Inflammatory macrophage treated with lipopolysaccharide for 4 hours (primary cell): ENCODE measurements at regions not wholly inside any gene's neighbourhood (a gene's known extent, or its start where the extent isn't known, plus 50 kb on each side); places are given as distances from the start of the nearest gene placed in this dataset.
"Not testable (repeated sequence)": the region's sequence is repeated elsewhere in the genome, so short reads cannot be mapped to it uniquely, and the experiment has no call there.

Experiments used
- DNase-seq: peaks from one replicate; pipeline ENCODE4 v3.0.0-alpha.2; 2020

DNA sequence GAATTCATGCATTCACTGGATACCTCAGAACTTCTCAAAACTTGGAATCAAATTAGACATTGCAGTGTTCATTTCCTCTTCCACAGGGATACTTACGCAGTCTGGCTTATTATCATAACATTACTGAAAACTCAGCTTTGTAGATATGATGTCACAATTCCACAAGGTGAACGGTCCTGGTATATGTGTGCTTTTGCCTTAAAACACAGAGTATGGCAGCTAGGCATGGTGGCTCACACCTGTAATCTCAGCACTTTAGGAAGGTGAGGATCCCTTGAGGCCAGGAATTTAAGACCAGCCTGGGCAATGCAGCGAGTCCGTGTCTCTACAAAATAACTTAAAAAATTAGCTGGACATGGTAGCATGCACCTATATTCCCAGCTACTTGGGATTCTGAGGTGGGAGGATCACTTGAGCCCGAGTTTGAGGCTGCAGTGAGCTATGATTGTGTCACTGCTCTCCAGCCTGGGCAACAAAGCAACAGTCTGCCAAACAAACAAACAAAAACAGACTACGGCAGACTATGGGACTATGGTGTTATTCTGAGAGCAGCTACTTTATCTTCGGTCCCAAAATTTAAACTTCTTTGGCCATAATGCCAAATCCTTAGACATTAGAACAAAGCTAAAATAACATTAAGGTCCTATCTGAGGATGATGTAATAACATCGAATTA lies 1191.9 kb upstream of the SLC39A10 start:
- no peak for DNase-seq

DNA sequence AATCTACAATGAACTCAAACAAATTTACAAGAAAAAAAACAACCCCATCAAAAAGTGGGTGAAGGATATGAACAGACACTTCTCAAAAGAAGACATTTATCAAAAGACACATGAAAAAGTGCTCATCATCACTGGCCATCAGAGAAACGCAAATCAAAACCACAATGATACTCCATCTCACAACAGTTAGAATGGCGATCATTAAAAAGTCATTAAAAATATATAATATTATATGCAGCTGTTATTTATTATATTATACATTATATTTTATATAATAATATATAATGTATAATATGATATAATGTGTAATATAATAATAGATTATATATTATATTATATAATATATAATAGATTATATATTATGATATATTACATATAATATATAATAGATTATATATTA lies 1194.1 kb upstream of the SLC39A10 start:
- DNase-seq, result not testable (repeated sequence)

DNA sequence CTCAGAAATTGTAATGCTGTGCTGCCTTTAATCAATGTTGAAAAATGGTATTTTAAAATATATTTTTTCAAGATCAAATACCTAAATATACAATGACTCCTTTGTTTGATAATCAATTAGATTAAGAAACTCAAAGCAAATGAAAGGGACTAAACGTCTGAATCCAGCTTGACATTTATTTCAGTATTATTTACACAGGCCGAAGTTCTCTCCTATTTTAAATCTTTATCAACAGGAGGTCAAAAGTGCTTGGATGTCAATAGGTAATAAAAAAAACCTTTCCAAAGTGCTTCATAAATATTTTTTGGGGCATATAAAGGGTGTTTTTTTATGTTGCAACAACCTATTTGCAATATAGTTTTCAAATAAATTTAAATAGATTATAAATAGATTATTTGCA lies 1201.7 kb upstream of the SLC39A10 start:
- no peak for DNase-seq

DNA sequence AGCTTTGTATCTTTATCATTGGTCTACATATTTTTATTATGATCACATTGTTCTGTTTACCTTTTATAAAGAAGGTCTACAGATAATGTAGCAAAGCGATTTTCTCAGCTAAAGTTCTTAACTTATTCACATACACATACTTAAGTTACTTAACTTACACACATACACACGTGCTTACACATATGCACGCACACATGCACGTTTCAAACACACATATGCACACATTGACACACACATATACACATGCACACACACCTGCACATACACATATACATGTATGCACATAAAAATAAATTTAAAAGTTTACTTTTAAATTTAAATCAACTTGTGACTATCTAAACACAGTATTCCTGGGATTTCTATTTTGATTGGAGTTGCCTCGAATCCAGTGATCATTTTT lies 1204.5 kb upstream of the SLC39A10 start:
- DNase-seq, result no peak

DNA sequence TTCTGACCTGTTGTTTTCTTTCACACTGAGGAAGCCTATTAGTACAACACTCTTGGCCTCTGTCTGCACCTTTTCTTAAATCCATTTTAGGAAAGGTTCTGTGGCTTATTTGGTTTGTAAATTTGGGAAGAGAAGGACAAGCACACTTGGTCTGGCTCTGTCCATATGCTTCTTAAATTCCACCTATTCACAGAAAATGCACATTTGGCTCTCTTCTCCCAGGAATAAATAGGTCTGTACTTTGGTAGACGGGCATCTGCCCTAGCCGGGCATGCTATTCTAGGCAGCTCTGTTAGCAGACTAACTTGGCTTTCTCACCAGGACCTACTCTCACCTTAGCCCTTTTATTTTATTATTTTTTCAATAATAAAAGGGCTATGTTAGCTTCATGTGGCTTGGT lies 1211.8 kb upstream of the SLC39A10 start:
- DNase-seq, result no peak

DNA sequence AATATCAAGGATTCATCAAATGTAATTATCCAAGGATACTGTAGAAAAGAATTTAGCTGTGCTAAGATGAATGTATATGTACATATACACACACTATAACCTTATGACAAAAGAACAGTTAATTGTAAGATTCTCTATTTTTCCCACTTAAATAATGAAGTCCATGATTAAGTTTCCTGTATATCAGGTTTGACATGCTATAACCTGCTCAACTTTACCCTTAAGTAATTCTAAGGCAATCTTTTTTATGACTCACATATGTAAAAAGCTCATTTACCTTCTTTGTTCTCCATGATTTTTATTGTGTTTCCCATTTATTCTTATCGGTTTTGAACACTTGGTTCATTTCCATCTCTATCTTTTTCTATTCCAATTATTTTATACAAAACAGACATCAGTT lies 1213.1 kb upstream of the SLC39A10 start:
- no peak for DNase-seq

DNA sequence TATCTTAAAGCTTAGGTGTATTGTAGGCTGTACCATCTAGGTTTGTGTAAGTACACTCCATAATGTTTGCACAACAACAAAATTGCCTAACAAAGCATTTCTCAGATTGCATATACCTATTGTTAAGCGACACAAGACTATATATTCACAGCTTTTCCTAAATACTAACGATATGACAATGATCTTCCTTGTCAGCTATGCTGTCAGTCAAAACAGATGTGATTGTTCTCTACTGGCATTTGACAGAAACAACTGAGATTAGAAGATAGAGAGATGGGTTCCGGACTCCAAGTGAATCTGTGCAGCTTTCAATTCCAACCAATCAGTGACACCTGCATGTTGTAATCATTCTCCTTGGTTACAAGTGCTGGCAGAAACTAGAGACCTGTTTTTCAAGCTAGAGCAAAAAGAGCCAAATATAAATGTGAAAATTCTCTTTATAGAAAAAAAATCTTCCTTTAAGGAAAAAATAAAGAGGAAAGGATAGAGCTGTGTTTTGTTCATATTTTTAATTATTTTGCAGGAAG lies 1232.3 kb upstream of the SLC39A10 start:
- no peak for DNase-seq

DNA sequence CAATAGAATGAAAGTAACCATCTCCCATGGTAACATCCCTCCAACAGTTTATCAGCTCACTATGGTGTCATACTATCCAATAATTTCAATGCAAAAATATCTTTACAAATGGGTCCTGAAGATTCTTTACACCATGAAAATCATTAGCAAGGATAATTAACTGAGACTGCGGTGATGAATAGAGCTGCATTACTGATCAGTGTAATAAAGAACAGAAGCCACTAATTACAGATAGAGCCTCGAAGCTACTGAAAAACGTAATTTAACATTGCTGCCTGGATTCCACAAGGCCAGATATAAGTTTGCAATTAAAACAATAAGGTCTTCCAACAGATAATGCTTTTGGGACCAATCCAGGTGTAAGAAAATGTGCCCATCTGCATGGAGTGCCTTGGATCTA lies 1245.8 kb upstream of the SLC39A10 start:
- no peak for DNase-seq

DNA sequence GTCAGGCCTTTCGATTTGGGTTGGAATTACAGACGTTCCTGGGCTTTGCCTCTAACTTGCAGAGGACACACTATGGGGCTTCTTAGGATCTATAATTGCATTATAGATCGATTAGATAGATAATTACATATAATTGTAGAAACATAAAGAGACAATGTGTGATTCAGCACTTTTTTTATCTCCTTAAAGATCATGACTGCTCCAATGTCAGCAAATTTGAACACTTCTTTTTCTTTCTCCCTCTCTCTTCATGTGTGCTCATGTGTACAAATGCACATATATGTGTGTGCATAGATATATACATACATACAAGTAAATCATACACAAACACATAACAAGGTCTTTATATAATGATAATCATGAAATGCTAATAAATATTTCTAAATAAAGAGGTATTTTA lies 1261.2 kb upstream of the SLC39A10 start:
- DNase-seq, result no peak

DNA sequence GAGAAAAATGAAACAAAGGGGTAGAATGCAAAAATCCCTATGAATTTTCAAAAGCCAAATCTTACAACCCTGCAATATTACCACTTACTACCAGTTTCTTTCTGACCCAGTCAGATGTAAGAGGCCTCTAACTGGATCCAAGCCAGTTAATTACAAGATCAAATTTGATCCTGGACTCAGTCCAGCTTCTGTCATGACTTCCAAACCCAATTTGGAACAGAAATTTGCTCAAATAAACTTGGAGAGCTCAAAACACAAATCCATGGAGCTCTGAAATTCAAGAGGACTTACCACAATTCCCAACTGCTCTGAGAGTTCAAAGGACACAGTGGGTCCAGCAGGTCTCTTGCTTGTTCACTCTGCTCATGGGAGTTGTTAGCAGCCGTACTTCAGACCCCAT lies 1271.7 kb upstream of the SLC39A10 start:
- no peak for DNase-seq

DNA sequence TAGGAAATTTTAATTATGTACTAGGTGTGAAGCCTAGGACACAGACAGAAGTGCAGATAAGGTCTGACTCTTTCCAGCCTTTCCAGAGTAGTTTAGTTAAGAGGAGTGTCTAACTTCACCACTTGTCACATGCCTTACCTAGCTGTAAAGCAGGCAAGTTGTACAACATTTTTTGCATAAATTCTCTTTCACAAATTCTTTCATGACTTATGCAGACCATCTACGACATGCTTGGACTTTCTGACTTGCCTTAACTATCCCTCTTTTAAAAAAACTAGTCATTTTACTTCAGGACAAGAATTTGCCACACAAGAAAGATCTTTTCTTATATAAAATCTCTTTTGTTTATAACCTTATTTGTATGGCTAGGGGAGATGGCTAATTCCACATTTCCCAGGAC lies 1273.6 kb upstream of the SLC39A10 start:
- DNase-seq, result no peak

DNA sequence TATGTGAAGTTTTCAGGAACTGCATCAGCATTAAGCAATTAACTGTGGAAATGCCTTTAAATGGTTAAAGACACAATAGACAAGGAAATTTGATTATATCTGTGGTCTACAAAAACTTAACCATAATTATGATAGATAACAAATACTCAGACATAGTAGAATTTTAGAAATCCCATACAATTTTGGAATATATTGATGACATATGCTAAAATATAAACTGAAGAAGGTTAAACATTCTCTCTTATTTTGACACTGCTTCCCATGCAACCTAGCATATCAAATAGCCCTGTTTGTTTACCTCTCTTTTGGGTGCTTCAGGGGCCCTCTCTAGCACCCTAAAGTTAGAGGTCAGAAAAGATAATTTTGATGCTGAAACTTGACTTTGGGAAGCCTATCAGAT lies 1274.8 kb upstream of the SLC39A10 start:
- no peak for DNase-seq

DNA sequence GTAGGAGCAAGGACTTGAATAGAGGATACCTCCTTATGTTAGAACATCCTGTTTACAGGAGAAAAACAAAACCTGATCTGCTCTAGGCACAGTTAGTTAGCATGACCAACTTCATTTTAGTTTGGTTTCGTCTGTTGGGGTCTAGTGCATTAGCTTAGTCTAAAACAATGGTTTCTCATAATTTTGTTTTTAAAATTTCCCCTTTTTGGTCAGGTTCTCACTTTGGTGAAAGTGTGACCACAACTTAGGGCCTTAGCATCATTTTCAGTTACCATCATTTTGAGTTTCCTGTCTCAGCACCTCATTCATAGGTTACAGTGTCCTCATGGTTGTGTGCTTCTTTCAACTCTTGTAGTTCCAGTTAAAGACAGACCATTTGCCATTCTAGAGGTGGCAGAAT lies 1277.0 kb upstream of the SLC39A10 start:
- no peak for DNase-seq

DNA sequence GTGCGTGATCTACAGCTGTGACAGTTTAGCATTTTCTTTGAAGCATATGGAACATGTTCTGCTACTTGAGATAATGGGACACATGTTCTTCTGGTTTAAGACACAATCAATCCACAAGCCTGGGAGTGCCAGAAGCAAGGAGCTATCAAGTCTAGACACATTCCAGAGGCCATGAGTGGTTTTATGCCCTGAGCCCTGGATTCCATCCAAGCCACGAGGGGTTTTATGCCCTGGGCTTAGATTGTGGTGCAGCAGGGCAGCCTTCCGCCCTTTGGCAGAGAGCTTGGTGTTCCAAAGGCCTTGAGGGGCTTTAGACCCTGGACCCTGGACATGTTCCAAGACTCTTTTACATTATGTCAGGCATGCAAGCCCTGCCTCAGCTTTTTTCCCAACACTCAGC lies 1289.6 kb upstream of the SLC39A10 start:
- not testable (repeated sequence) for DNase-seq

DNA sequence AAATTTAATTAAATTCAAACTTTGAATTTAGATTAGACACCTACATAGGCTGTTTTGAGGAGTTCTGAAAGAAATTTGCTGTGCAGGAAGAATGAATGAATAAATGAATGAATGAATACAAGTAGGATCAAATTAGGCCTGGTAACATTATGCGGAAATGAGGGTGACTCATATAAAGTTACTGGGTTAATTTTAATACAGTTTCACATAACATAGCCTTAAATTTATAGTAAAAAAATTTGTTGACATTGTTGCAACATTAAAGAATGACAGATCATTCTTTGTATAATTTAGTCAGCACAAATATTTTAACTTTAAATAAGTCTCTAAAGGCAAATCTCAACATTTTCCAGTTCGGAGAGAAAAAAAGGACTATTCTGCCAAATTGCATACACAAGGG lies 1293.1 kb upstream of the SLC39A10 start:
- no peak for DNase-seq

DNA sequence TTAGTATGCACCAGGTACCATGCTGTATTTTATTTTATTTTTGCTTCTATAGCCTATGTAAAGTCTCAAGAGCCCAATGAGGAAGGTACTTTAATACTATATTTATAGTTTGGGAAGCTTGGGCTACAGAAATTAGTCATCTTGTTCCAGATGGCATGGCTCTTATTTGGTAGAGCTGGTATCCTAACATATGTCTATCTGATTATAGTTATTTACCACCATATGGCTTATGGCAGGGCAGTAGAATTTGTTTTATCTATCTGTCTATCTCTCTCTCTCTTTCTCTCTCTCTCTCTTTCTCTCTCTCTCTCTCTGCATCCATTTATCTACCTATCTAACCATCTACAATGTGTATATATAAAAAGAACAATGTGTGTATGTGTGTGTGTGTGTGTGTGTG lies 1293.7 kb upstream of the SLC39A10 start:
- DNase-seq, result no peak

DNA sequence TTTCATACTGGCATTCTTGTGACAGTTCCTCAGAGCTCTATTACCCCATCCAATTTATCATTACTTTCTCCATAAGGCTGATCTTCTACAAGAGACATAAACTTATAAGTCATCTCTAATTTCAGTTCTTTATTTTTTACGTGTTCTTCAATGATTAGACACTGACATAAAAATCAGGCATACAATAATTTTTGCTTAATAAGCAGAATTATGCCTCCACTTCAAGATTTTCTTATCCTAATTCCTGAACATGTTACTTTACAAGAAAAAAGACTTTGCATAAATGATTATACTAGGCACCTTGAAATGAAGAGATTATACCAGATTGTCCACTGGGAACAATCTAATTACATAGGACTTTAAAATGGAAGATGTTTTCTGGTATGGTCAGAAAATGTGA lies 1304.5 kb upstream of the SLC39A10 start:
- no peak for DNase-seq

DNA sequence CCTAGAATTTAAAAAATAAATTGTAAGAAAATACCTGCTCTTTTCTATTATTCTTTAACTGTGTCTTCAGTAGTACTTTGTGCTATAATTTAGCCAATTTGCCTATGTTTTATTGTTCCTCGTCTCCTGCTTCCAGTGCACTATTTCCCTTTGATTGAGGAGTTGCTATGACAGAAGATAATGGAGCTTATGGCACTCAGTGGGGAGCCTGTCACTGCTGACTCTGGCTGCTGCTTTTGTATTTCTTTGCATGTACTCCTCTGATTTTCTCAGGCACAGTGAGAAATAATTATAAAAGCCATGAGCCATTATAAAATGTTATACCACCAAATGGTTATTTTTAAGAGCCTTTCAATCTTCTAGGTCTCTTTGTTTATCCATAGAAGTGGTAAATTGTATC lies 1310.8 kb upstream of the SLC39A10 start:
- DNase-seq, result no peak

DNA sequence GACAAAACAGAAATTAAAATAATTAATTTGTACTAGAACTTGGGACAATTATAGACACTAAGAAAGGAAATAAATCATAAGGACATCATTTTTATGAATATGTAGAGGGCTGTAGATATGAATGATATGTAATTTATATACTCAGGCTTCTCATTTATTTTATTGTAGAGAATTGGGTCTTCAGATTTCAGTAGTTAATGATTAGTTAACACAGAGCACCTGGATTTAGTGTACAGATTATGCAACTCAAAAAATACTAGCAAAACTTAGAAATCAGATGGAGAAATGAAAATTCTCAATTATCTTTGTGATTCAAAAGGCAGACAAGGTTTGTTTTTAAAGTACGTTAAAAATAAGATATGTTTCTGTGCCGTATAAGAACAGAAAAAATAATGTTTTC lies 1311.7 kb upstream of the SLC39A10 start:
- no peak for DNase-seq

DNA sequence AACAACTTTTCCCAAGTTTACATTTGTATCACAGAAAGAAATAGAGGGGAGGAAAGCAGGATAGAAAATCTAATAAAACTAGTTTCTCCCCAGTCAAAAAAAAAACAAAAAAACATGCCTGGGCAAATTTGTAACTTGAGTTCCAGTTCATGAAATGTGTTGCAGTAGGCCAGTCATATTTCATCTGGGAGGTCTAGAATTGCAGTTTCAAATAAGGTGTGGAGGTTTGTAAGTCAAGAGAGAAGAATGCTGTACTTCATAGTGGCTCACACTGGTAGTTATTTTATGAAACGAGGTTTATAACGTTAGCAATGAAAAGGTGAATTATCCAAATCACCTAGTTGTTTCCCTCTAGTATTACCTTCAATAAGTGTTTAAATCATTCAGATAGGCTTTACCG lies 1313.9 kb upstream of the SLC39A10 start:
- DNase-seq, result no peak

DNA sequence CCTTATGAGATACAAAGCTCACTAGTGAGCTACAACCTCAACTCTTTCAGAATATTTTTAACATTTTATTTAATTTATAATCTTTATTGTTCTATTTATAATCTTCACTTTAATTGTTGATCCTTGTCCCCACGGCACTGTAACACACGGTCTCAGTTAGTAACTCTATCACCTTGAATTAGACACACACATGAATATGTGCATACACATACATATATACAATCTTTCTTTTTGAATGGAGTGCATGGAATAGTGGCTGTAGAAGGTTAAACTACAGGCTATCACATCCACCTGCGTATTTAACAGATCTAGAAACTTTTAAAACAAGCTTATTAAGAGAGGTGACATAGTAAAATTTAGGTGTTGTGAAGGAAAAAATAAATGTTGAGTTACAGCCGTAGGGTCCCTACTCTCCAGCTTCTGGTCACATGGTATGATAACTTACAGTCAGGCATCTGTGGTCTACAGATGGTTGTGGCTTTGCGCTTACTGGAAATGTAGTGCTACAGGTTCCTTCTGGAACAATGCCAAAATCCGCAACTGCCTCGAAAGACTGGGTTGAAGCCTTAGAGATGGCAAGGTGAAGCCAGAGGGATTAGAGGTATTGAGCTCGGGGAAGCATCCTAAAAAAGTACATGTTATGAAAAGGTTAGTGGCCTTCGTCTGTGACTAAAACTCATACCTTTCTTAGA lies 1324.1 kb upstream of the SLC39A10 start:
- DNase-seq, result no peak

DNA sequence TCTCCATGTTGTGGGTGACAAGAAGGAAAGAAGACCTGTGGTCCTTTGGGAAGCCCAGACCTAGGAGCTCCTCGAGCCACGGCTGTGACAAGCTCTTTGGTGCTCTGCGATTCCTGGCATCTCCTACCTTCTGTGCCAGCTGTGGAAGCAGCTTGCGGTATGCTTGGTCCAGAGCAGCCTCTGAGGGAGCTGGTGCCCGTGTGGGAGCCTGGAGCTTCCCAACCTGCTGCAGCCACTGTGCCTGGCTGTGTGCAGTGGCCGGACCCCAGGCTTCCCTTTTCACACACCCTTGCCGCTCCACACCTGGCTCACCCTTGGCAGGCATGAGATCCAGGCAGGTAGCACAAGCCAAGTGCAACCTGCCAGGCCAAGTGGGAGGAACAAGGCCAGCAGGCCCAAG lies 1328.6 kb upstream of the SLC39A10 start:
- DNase-seq, result no peak

DNA sequence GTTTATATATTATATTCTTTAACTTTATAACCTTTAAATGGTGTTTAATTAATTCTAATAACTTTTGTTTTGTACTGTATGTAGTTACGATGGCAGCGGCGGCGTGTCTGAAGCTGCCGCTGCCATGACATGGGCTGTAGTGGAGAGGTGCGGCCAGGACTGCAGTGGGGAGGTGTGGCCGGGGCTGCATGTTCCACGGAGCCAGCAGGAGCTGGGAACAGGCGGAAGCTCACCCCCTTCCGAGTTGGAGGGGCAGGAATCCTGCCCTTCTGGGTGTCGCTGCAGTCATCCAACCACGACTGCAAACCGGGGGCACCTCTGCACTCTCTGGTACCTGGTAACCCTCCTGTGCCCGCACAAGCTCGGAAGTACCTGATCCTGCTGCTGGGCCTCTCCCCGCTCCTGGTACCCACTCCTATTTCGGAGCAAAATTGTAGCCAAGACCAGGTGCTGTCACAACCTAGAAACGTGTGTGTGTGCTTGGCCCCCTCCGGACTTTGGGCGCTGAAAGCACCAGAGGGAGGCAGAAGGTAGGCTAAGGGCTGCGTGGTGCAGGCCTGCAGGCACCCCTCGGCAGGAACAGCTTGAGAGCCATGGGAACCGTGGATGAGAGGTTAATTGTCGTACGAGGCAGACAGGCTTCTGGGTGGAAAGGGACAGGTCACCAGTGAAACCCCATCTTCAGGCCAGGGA lies 1329.7 kb upstream of the SLC39A10 start:
- DNase-seq, result no peak

DNA sequence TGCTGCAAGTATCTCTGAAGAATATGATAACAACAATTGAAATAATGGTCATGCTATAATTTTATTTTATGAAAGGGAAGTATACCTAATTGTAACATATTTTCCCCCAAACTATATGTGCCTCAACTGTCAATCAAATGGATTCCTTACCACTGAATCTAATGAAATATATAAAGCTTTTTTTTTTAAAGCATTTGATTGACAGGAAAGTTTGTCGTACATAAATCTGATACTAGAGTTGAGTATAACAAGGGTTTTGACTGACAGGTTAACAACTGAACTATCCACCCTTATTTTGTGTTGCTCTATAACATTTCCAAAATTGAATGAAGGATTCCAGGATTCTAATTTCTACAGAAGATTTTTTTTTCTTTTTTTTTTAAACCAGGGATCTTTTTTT lies 1333.3 kb upstream of the SLC39A10 start:
- no peak for DNase-seq
